ENCODE measurements at regions not wholly inside any gene's neighbourhood (a gene's known extent, or its start where the extent isn't known, plus 50 kb on each side); places are given as distances from the start of the nearest gene placed in this dataset.

DNA sequence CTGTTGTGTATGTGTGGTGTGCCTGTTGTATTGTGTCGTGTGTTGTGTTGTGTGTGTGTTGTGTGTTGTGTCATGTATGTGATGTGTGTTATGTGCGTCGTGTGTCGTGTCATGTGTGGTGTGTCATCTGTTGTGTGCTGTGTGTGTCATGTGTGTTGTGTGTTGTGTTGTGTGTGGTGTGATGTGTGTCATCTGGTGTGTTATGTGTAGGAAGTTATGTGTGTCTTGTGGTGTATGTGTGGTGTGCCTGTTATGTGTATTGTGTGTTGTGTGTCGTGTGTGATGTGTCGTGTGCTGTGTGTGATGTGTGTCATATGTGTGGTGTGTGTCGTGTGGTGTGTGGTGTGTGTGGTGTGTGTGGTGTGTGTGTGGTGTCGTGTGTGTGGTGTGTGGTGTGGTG is 145.2 kb downstream of the DNAJB6 start:
- H3K4me1 ChIP-seq (ENCODE audit: control insufficient read depth, insufficient read depth, low read length, poor library complexity, severe bottlenecking) = peaks cover 14% of the 10 kb centered on the region
- H3K27ac ChIP-seq (ENCODE audit: insufficient read depth, low read length, poor library complexity, severe bottlenecking) = no peak overlapping the region
- no peaks in the 10 kb centered on the region for H3K27me3 ChIP-seq (replicated peaks; ENCODE audit: control insufficient read depth, insufficient read depth, low read length, poor library complexity, severe bottlenecking)
- no peaks in the 10 kb centered on the region for H3K9me3 ChIP-seq (ENCODE audit: control insufficient read depth, low read length)
- no peak for DNase-seq
- no peaks in the 10 kb centered on the region for H3K36me3 ChIP-seq (ENCODE audit: control insufficient read depth, insufficient read depth, low read length)
- no peak overlapping the region for H3K4me3 ChIP-seq (ENCODE audit: insufficient read depth, low read depth, low read length, poor library complexity, severe bottlenecking)

DNA sequence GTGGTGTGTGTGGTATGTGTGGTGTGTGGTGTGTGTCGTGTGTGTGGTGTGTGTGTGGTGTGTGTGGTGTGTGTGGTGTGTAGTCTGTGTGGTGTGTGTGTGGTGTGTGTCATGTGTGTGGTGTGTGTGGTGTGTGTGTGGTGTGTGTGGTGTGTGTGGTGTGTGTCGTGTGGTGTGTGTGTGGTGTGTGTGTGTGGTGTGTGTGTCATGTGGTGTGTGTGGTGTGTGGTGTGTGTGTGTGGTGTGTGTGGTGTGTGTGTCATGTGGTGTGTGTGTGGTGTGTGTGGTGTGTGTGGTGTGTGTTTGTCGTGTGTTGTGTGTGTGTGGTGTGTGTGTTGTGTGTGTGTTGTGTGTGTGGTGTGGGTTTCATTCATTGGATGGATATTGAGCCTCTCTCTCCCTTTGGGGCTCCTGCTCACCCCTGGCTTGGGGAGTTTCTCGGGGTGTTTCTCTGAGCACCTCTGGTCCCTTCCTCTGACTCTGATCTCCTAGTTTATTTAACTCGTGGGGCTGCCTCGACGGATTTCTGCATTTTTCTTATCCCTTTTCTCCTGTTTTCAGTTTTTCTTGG is 145.8 kb downstream of the DNAJB6 start:
- Histone ChIP-seq H3K4me1 (ENCODE audit: control insufficient read depth, insufficient read depth, low read length, poor library complexity, severe bottlenecking) (peaks cover 13% of the 10 kb centered on the region), H3K27ac (ENCODE audit: insufficient read depth, low read length, poor library complexity, severe bottlenecking) (no peak overlapping the region), H3K9me3 (ENCODE audit: control insufficient read depth, low read length) (no peaks in the 10 kb centered on the region), H3K27me3 (replicated peaks; ENCODE audit: control insufficient read depth, insufficient read depth, low read length, poor library complexity, severe bottlenecking) (no peaks in the 10 kb centered on the region), H3K36me3 (ENCODE audit: control insufficient read depth, insufficient read depth, low read length) (no peaks in the 10 kb centered on the region), H3K4me3 (ENCODE audit: insufficient read depth, low read depth, low read length, poor library complexity, severe bottlenecking) (no peak overlapping the region)
- no peak for DNase-seq

DNA sequence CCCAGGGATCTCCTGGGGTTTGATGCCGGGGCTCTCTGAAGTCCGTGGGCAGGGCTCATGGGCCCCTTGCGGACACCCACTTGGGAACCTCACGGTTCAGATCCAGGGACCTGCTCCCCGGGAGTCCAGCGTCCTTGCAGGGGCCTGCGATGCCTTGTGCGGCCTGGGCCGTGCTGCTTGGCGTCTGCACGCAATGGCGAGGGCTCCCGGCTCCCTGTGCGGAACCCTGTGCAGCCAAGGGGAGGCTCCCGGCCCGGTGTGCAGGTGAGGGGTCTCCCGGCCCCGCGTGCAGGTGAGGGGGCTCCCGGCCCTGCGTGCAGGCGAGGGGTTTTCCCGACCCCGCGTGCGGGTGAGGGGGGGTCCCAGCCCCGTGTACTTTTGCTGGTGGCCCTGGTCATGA is 146.7 kb downstream of the DNAJB6 start:
- Histone ChIP-seq H3K36me3 (ENCODE audit: control insufficient read depth, insufficient read depth, low read length) (no peaks in the 10 kb centered on the region), H3K27me3 (replicated peaks; ENCODE audit: control insufficient read depth, insufficient read depth, low read length, poor library complexity, severe bottlenecking) (no peaks in the 10 kb centered on the region), H3K27ac (ENCODE audit: insufficient read depth, low read length, poor library complexity, severe bottlenecking) (no peak overlapping the region), H3K4me1 (ENCODE audit: control insufficient read depth, insufficient read depth, low read length, poor library complexity, severe bottlenecking) (peaks cover 11% of the 10 kb centered on the region), H3K9me3 (ENCODE audit: control insufficient read depth, low read length) (no peaks in the 10 kb centered on the region), H3K4me3 (ENCODE audit: insufficient read depth, low read depth, low read length, poor library complexity, severe bottlenecking) (no peak overlapping the region)
- no peak for DNase-seq

DNA sequence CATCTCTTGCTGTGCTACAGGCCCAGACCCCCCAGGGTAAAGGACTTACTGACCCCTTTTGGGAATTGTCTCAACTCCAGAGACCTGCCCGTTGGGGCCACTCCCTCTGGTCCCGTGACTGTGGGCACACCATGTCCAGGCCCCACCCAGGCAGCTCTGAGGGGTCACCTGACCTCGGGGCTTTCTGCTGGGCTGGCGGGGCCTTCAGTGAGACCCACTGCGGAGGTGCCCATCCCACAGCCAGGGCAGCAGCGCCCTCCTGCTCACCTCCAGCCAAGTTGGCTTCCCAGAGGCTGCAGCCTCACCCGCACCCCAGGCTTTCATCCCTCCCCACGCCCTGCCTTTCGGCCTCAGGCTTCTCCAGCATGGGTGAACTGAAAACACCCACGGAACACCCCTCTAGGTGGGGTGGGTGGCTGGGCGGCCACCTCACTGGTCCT is 147.2 kb downstream of the DNAJB6 start:
- H3K27me3 ChIP-seq (replicated peaks; ENCODE audit: control insufficient read depth, insufficient read depth, low read length, poor library complexity, severe bottlenecking) = no peaks in the 10 kb centered on the region
- no peak for DNase-seq
- no peaks in the 10 kb centered on the region for H3K9me3 ChIP-seq (ENCODE audit: control insufficient read depth, low read length)

DNA sequence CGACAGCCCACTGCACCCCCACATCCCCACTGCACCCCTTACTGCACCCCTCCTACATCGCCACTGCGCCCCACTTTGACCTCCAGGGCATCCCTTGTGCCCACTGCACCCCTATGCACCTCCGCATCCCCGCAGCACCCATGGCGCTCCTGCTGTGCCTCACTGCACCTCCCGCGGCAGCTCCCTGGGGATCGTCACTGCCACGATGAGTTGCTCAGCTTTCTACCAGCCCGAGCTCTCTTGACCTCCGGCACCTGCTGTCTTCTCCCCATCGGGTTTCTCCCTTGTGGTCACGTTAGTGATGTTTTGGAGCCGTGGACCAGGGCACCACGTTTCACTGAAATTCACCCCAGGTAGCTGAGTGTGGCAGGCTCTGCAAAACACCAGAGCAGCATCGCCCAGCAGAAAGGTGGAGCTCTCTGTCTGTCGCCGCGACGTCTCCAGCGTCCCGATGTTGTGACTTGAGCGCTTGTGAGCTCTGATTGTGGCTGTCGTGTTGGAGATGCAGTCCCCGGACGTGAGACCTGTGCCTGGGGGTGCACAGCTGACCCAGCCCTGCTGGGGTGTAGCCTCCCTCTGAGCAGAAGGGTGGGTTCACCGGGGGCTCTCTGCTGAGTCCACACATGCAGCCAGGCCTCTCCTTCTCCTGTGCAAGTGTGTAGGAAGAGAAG is 147.7 kb downstream of the DNAJB6 start:
- no peak for DNase-seq
- H3K27ac ChIP-seq (ENCODE audit: insufficient read depth, low read length, poor library complexity, severe bottlenecking) = no peak overlapping the region
- peaks cover 10% of the 10 kb centered on the region for H3K4me1 ChIP-seq (ENCODE audit: control insufficient read depth, insufficient read depth, low read length, poor library complexity, severe bottlenecking)
- H3K36me3 ChIP-seq (ENCODE audit: control insufficient read depth, insufficient read depth, low read length) = no peaks in the 10 kb centered on the region
- H3K9me3 ChIP-seq (ENCODE audit: control insufficient read depth, low read length) = no peaks in the 10 kb centered on the region
- no peak overlapping the region for H3K4me3 ChIP-seq (ENCODE audit: insufficient read depth, low read depth, low read length, poor library complexity, severe bottlenecking)
- H3K27me3 ChIP-seq (replicated peaks; ENCODE audit: control insufficient read depth, insufficient read depth, low read length, poor library complexity, severe bottlenecking) = no peaks in the 10 kb centered on the region

More for the DNA sequence above, 147.2 kb downstream of the DNAJB6 start:
- H3K4me1 ChIP-seq (ENCODE audit: control insufficient read depth, insufficient read depth, low read length, poor library complexity, severe bottlenecking) = peaks cover 10% of the 10 kb centered on the region
- H3K4me3 ChIP-seq (ENCODE audit: insufficient read depth, low read depth, low read length, poor library complexity, severe bottlenecking) = no peak overlapping the region
- no peak overlapping the region for H3K27ac ChIP-seq (ENCODE audit: insufficient read depth, low read length, poor library complexity, severe bottlenecking)
- H3K36me3 ChIP-seq (ENCODE audit: control insufficient read depth, insufficient read depth, low read length) = no peaks in the 10 kb centered on the region

DNA sequence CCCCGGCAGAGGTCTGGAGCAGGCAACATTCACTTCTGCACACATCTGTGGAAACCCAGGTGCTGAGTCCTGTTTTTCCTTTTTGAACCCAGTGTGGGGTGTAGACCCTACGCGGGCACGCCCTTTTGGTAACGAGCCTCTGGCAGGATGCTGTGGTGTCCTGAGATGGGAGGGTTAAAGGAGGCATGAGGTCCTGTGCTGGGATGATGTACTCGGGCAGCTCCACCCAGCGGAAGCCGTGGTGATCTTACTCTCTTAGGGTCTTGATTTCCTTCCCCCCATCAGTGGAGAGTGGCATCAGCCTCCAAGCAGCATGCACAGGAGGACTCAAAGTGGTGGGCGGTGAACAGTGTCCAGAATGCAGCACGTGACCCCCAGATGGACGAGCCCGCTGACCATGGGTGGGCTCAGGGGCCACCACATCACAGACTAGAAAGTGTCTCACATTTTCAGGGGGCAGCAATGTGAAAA is 148.6 kb downstream of the DNAJB6 start:
- Histone ChIP-seq H3K4me1 (ENCODE audit: control insufficient read depth, insufficient read depth, low read length, poor library complexity, severe bottlenecking) (peaks cover 14% of the 10 kb centered on the region), H3K27ac (ENCODE audit: insufficient read depth, low read length, poor library complexity, severe bottlenecking) (no peak overlapping the region)
- no peak for DNase-seq

DNA sequence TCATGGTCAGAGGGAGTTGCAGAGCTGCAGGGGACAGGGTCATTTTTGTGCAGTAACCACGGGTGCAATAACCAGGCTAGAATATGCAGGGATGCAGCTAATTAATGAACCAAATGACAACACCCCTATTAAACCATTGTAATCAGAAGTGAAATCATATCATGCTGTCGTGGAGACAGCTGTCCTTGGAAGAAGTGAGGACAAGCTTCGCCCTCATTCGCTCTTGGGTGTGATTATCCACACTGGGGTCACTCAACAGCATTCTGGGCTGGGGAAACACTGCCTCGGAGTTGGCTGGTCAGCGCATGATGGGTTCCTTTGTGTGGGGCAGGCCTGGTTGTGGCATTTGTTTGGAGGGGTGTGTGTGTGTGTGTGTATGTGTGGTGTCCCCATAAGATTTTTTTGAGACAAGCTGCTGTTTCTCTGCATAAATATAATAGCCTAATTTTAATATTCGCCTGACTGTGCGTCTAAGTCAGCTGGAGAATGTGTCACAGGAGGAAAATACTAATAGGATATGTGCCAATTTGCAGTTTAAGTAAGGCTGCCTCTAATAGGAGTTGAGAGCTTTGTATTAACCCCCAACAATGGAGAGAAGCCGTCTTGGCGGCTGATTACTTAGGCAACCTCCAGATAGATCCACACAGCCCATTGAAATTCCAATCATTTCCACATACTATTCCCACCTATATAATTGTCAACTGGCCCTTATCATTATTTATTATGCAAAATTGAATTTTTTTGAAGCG is 149.4 kb downstream of the DNAJB6 start:
- DNase-seq = no peak
- Histone ChIP-seq H3K9me3 (ENCODE audit: control insufficient read depth, low read length) (no peaks in the 10 kb centered on the region), H3K4me3 (ENCODE audit: insufficient read depth, low read depth, low read length, poor library complexity, severe bottlenecking) (no peak overlapping the region), H3K27ac (ENCODE audit: insufficient read depth, low read length, poor library complexity, severe bottlenecking) (no peak overlapping the region), H3K27me3 (replicated peaks; ENCODE audit: control insufficient read depth, insufficient read depth, low read length, poor library complexity, severe bottlenecking) (no peaks in the 10 kb centered on the region), H3K36me3 (ENCODE audit: control insufficient read depth, insufficient read depth, low read length) (no peaks in the 10 kb centered on the region), H3K4me1 (ENCODE audit: control insufficient read depth, insufficient read depth, low read length, poor library complexity, severe bottlenecking) (peaks cover 18% of the 10 kb centered on the region)

More for the DNA sequence above, 148.6 kb downstream of the DNAJB6 start:
- H3K36me3 ChIP-seq (ENCODE audit: control insufficient read depth, insufficient read depth, low read length) = no peaks in the 10 kb centered on the region
- H3K27me3 ChIP-seq (replicated peaks; ENCODE audit: control insufficient read depth, insufficient read depth, low read length, poor library complexity, severe bottlenecking) = no peaks in the 10 kb centered on the region
- no peaks in the 10 kb centered on the region for H3K9me3 ChIP-seq (ENCODE audit: control insufficient read depth, low read length)
- H3K4me3 ChIP-seq (ENCODE audit: insufficient read depth, low read depth, low read length, poor library complexity, severe bottlenecking) = no peak overlapping the region

DNA sequence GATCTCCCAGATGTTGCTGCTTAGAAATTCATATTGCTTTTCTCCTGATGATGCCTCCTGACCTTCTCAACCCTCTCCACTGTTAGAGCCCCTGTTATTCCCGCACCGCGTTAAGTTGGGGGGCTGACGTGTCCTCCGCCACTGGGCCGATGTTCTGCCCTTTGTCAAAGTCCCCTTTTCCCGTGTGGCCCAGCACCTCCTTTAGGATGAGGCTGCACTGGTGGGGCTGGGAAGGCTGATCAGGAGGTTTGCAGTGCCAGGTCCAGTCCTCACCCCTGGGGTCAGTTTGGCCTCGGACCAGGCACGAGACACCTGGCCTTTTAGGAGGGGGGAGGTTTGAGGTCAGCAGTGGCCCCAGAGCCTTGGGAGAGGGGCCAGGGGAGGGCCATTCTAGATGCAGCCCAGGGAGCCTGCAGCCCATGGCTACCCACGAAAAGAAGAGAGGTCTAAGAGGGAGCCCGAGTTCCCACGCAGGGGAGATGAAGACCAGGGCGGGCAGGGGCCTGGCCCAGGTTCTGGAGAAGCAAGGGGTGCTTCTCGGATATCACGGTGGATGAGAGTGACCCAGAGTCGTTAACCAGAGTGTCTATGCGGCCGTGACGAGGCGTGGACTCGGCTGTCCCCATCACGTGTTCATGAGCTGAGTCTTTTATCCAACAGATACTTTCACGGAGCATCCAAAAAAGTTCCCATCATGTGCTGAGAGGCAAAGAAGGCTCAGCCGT is 150.4 kb downstream of the DNAJB6 start:
- Histone ChIP-seq H3K4me1 (ENCODE audit: control insufficient read depth, insufficient read depth, low read length, poor library complexity, severe bottlenecking) (peaks cover 18% of the 10 kb centered on the region), H3K36me3 (ENCODE audit: control insufficient read depth, insufficient read depth, low read length) (no peaks in the 10 kb centered on the region), H3K27me3 (replicated peaks; ENCODE audit: control insufficient read depth, insufficient read depth, low read length, poor library complexity, severe bottlenecking) (no peaks in the 10 kb centered on the region), H3K4me3 (ENCODE audit: insufficient read depth, low read depth, low read length, poor library complexity, severe bottlenecking) (no peak overlapping the region), H3K27ac (ENCODE audit: insufficient read depth, low read length, poor library complexity, severe bottlenecking) (no peak overlapping the region), H3K9me3 (ENCODE audit: control insufficient read depth, low read length) (no peaks in the 10 kb centered on the region)
- DNase-seq = no peak

DNA sequence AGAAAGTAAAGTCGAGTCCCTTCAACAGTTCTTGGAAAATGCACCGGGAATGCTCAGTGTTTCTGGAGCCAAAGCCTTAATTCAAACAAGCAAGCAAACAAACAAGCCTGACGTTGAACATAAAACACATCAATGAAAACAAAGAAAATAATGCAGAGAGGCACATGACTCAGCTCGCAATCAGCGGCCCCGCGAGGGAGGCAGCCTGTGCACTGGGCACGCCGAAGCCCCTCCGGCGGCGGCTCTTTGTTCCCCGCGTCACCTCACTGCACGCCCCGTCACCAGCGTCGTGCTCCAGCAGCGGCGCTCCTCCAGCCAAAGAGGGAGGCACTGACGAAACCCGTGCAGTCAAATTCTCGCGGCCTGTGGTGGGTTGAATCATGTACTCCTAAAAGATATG is 151.5 kb downstream of the DNAJB6 start:
- H3K9me3 ChIP-seq (ENCODE audit: control insufficient read depth, low read length) = no peaks in the 10 kb centered on the region

More for the DNA sequence above, 151.5 kb downstream of the DNAJB6 start:
- no peak for DNase-seq
- Histone ChIP-seq H3K27me3 (replicated peaks; ENCODE audit: control insufficient read depth, insufficient read depth, low read length, poor library complexity, severe bottlenecking) (no peaks in the 10 kb centered on the region), H3K4me1 (ENCODE audit: control insufficient read depth, insufficient read depth, low read length, poor library complexity, severe bottlenecking) (peaks cover 18% of the 10 kb centered on the region), H3K27ac (ENCODE audit: insufficient read depth, low read length, poor library complexity, severe bottlenecking) (no peak overlapping the region), H3K36me3 (ENCODE audit: control insufficient read depth, insufficient read depth, low read length) (no peaks in the 10 kb centered on the region), H3K4me3 (ENCODE audit: insufficient read depth, low read depth, low read length, poor library complexity, severe bottlenecking) (no peak overlapping the region)

Data from effector memory CD4-positive, alpha-beta T cell (primary cell).